ENCODE measurements at regions not wholly inside any gene's neighbourhood (a gene's known extent, or its start where the extent isn't known, plus 50 kb on each side); places are given as distances from the start of the nearest gene placed in this dataset.

- Histone ChIP-seq H3K9ac (ENCODE audit: low read depth in 1 of 2, low read length in 2 of 2) (no peak overlapping the region), H3K36me3 (ENCODE audit: control insufficient read depth in 4 of 4, insufficient read depth in 3 of 4, low read depth in 1 of 4, low read length in 3 of 4) (no peaks in the 10 kb centered on the region), H3K27ac (ENCODE audit: low read depth in 1 of 2, low read length in 2 of 2) (no peak overlapping the region), H3K4me3 (ENCODE audit: low read depth in 1 of 3, low read length in 3 of 3) (no peak overlapping the region), H3K4me1 (ENCODE audit: control insufficient read depth in 4 of 4, insufficient read depth in 4 of 4, low read length in 3 of 4) (no peaks in the 10 kb centered on the region), H3K27me3 (ENCODE audit: control insufficient read depth in 4 of 4, insufficient read depth in 4 of 4, low read length in 3 of 4) (peaks cover 0 to 10% (median 0%) of the 10 kb centered on the region in 4 donors), H3K9me3 (ENCODE audit: control insufficient read depth in 4 of 4, low read length in 3 of 4) (no peaks in the 10 kb centered on the region)
- 51% methylated on average over 2 of the region's 2 CpGs for WGBS
- TF ChIP-seq HNF4A (conservative IDR thresholded peaks at IDR 0.05): no peak
- no peak for TF ChIP-seq FOXA1 (IDR thresholded peaks at IDR 0.05)
- TF ChIP-seq SP1 (IDR thresholded peaks at IDR 0.05): no peak
- no peak for TF ChIP-seq JUND (IDR thresholded peaks at IDR 0.05)
- TF ChIP-seq ATF3 (IDR thresholded peaks at IDR 0.05): no peak
- no peak for TF ChIP-seq TAF1 (conservative IDR thresholded peaks at IDR 0.05)
- no peak for TF ChIP-seq CTCF (IDR thresholded peaks at IDR 0.05; ENCODE audit: low read depth, low read length, missing input control)
- no peak for TF ChIP-seq GABPA (IDR thresholded peaks at IDR 0.05 in 1 of 2, conservative IDR thresholded peaks at IDR 0.05 in 1 of 2)
- TF ChIP-seq MAX (IDR thresholded peaks at IDR 0.05): no peak
- no peak for TF ChIP-seq FOXA2 (IDR thresholded peaks at IDR 0.05)
- TF ChIP-seq HNF4G (IDR thresholded peaks at IDR 0.05): no peak
- no peak for TF ChIP-seq NR2F2 (IDR thresholded peaks at IDR 0.05)
- no peak for TF ChIP-seq YY1 (IDR thresholded peaks at IDR 0.05)
- no peak for TF ChIP-seq RAD21 (IDR thresholded peaks at IDR 0.05)
- TF ChIP-seq ZBTB33 (IDR thresholded peaks at IDR 0.05): no peak
- TF ChIP-seq REST (IDR thresholded peaks at IDR 0.05): no peak
- no peak for DNase-seq (ENCODE audit: low spot score)
Measured at GRCh38 chr3:132088291-132088690, 53.5 kb upstream of the CPNE4 start.

- peaks cover 0 to 10% (median 0%) of the 10 kb centered on the region in 4 donors for H3K27me3 ChIP-seq (ENCODE audit: control insufficient read depth in 4 of 4, insufficient read depth in 4 of 4, low read length in 3 of 4)
- WGBS: 90% methylated on average over 2 of the region's 2 CpGs
- H3K9ac ChIP-seq (ENCODE audit: low read depth in 1 of 2, low read length in 2 of 2): no peak overlapping the region
- H3K4me3 ChIP-seq (ENCODE audit: low read depth in 1 of 3, low read length in 3 of 3): no peak overlapping the region
- no peaks in the 10 kb centered on the region for H3K36me3 ChIP-seq (ENCODE audit: control insufficient read depth in 4 of 4, insufficient read depth in 3 of 4, low read depth in 1 of 4, low read length in 3 of 4)
- H3K27ac ChIP-seq (ENCODE audit: low read depth in 1 of 2, low read length in 2 of 2): no peak overlapping the region
- no peaks in the 10 kb centered on the region for H3K9me3 ChIP-seq (ENCODE audit: control insufficient read depth in 4 of 4, low read length in 3 of 4)
- DNase-seq (ENCODE audit: low spot score): no peak
- H3K4me1 ChIP-seq (ENCODE audit: control insufficient read depth in 4 of 4, insufficient read depth in 4 of 4, low read length in 3 of 4): no peaks in the 10 kb centered on the region
- TF ChIP-seq SP1 (IDR thresholded peaks at IDR 0.05): no peak
- TF ChIP-seq REST (IDR thresholded peaks at IDR 0.05): no peak
- TF ChIP-seq RXRA (IDR thresholded peaks at IDR 0.05): no peak
Measured at GRCh38 chr3:132090921-132091320, 56.1 kb upstream of the CPNE4 start.

Measured in liver (tissue), 8 donors.